GM12892 (cell line): ENCODE measurements at regions not wholly inside any gene's neighbourhood (a gene's known extent, or its start where the extent isn't known, plus 50 kb on each side); places are given as distances from the start of the nearest gene placed in this dataset.

Source experiments
- POLR2A ChIP-seq: IDR thresholded peaks from 2 replicates; pipeline ENCODE4 v1.6.1; 2011; ENCODE audit warnings: low read depth, low read length, control low read depth
- POLR2AphosphoS5 ChIP-seq: IDR thresholded peaks from 2 replicates; pipeline ENCODE4 v1.6.1; 2011; ENCODE audit warnings: low read depth, low read length, control low read depth
- TAF1 ChIP-seq: IDR thresholded peaks from 2 replicates; pipeline ENCODE4 v1.6.1; 2011; ENCODE audit warnings: low read depth, mild to moderate bottlenecking, control low read depth, low read length, borderline replicate concordance

DNA sequence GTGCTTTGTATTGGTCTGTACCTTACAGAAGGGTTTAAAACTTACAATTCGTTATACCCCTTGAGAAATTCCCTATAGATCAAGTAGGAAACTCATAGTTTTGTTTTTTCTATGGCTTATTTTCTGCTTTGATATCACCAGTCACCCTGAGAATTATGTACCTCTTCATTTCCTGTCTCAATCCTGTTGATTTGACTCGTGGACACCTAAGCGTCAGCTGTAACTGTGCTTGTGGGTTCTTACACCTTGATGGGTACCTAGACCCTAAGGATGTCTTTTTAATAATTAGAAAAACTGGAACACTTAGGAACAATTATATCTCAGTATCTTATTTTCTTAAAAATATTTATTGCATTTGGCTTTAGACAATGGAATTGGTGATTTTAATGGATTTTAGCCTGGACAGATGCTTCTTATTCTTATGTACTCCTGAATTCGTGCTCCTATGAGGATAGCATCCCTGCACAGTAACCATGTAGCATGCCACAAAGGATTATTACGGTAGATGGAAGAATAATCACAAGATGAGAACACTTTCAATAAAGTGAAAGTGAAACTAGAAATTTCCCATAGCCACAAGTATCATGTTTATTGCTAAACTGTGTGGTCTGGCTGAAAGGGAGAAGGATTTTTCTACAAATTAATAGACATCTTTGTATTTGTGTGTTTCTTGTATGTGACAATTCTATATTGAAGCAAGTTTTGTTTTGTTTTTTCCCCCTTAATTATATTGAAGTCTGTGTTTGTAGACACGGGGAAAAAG is 1920.3 kb upstream of the WWC1 start:
- TF ChIP-seq POLR2AphosphoS5: no peak
- TF ChIP-seq POLR2A: no peak
- TF ChIP-seq TAF1: no peak
